ENCODE measurements at regions not wholly inside any gene's neighbourhood (a gene's known extent, or its start where the extent isn't known, plus 50 kb on each side); places are given as distances from the start of the nearest gene placed in this dataset.

DNA sequence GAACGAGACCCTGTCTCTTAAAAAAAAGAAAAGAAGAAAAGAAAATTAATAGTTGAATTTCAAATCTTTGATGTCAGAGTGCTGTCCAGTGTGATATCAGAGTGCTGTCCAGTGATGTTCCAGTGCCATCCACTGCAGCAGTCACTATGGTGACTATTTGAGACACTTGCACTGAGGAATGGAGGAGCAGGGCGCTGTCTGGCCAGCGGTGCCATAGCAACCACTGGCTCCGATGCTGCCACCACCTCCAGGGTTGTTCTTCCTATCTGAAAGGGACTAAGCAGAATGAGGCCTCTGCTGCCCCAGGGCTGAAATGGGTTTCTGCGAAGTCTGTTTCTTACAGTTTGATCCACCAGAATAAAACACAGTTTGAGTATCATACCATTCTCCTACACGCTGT lies 272.9 kb downstream of the NUAK1 start:
- Histone ChIP-seq H3K9me3 (no peaks in the 10 kb centered on the region), H3K27me3 (no peaks in the 10 kb centered on the region), H3K4me1 (no peaks in the 10 kb centered on the region), H3K27ac (no peak overlapping the region), H3K36me3 (no peaks in the 10 kb centered on the region), H3K4me3 (no peak overlapping the region)
- no peak for DNase-seq (ENCODE audit: extremely low spot score in 2 of 2)
- intact Hi-C loops (cut with DNase I) = no loop called here
- no peak for TF ChIP-seq POLR2AphosphoS5 (IDR thresholded peaks at IDR 0.05; ENCODE audit: insufficient read depth in 1 of 2, low read depth in 1 of 2)
- no peak for TF ChIP-seq POLR2A (IDR thresholded peaks at IDR 0.05)
- TF ChIP-seq, protein P1, sequence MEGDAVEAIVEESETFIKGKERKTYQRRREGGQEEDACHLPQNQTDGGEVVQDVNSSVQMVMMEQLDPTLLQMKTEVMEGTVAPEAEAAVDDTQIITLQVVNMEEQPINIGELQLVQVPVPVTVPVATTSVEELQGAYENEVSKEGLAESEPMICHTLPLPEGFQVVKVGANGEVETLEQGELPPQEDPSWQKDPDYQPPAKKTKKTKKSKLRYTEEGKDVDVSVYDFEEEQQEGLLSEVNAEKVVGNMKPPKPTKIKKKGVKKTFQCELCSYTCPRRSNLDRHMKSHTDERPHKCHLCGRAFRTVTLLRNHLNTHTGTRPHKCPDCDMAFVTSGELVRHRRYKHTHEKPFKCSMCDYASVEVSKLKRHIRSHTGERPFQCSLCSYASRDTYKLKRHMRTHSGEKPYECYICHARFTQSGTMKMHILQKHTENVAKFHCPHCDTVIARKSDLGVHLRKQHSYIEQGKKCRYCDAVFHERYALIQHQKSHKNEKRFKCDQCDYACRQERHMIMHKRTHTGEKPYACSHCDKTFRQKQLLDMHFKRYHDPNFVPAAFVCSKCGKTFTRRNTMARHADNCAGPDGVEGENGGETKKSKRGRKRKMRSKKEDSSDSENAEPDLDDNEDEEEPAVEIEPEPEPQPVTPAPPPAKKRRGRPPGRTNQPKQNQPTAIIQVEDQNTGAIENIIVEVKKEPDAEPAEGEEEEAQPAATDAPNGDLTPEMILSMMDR (IDR thresholded peaks at IDR 0.05) = no peak

DNA sequence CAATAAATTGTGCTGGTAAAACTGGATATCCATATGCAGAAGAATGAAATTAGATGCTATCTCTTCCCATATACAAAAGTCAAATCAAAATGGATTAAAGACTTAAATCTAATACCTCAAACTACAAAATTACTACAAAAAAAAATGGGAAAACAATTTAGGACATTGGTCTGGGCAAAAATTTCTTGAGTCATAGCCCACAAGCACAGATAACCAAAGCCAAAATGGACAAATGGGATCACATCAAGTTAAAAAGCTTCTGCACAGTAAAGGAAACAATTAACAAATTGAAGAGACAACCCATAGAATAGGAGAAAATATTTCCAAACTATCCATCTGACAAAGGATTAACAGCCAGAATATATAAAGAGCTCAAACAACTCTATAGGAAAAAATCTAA lies 264.6 kb downstream of the NUAK1 start:
- Histone ChIP-seq H3K4me1 (no peaks in the 10 kb centered on the region), H3K4me3 (no peak overlapping the region), H3K27me3 (no peaks in the 10 kb centered on the region), H3K27ac (no peak overlapping the region), H3K36me3 (no peaks in the 10 kb centered on the region), H3K9me3 (no peaks in the 10 kb centered on the region)
- TF ChIP-seq, protein P1 (IDR thresholded peaks at IDR 0.05) = no peak
- TF ChIP-seq POLR2AphosphoS5 (IDR thresholded peaks at IDR 0.05; ENCODE audit: insufficient read depth in 1 of 2, low read depth in 1 of 2) = no peak
- no peak for TF ChIP-seq POLR2A (IDR thresholded peaks at IDR 0.05)
- intact Hi-C loops (cut with DNase I) = no loop called here
- DNase-seq (ENCODE audit: extremely low spot score in 2 of 2) = no peak

DNA sequence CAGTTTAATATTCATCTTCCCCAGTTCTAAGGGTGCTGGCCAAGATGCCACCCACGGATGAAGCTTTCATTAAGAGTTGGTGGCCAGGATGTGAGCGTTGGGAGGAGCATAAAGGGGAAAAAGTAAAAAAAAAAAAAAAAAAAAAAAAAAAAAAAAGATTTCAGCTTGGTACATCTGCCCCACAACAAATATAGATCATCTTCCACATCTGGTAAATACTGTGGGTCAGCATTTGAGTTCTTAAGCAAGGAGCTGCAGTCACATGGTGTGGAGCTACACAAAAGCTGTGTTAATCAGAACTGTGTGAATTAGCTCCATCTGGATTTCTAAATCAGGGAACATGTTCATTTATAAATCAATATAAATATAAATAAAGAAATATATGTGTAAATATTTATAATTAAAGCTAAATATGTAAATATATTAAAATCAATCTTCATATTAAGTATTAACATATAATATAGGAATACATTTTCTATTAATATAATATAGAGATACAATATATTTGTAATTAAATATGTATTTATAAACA lies 262.3 kb downstream of the NUAK1 start:
- H3K4me3 ChIP-seq = no peak overlapping the region
- no peaks in the 10 kb centered on the region for H3K4me1 ChIP-seq
- no peaks in the 10 kb centered on the region for H3K9me3 ChIP-seq
- no peak for DNase-seq (ENCODE audit: extremely low spot score in 2 of 2)
- no peaks in the 10 kb centered on the region for H3K36me3 ChIP-seq
- no peak for TF ChIP-seq POLR2AphosphoS5 (IDR thresholded peaks at IDR 0.05; ENCODE audit: insufficient read depth in 1 of 2, low read depth in 1 of 2)
- TF ChIP-seq, protein P1 (IDR thresholded peaks at IDR 0.05) = no peak
- no peak for TF ChIP-seq POLR2A (IDR thresholded peaks at IDR 0.05)
- no peak overlapping the region for H3K27ac ChIP-seq
- H3K27me3 ChIP-seq = no peaks in the 10 kb centered on the region
- intact Hi-C loops (cut with DNase I) = no loop called here

DNA sequence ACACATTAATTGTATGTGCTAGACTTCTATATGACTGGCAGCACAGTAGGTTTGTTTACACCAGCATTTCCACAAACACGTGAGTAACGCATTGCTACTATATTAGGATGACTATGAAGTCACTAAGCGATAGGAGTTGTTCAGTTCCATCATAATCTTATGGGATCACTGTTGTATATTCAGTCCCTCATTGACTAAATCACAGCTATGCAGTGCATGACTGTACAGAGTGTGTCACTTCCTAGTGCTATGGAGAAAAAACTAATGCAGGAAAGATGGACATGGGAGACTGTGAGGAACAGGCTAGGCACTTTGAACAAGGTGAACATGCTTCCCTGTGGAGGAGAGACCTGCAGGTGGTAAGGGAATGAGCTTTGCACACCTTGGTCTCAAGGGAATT lies 259.8 kb downstream of the NUAK1 start:
- no peaks in the 10 kb centered on the region for H3K9me3 ChIP-seq
- H3K36me3 ChIP-seq = no peaks in the 10 kb centered on the region
- DNase-seq (ENCODE audit: extremely low spot score in 2 of 2) = no peak
- H3K27me3 ChIP-seq = no peaks in the 10 kb centered on the region
- intact Hi-C loops (cut with DNase I) = no loop called here
- peaks cover 5% of the 10 kb centered on the region for H3K4me1 ChIP-seq
- no peak overlapping the region for H3K4me3 ChIP-seq
- TF ChIP-seq POLR2AphosphoS5 (IDR thresholded peaks at IDR 0.05; ENCODE audit: insufficient read depth in 1 of 2, low read depth in 1 of 2) = no peak
- TF ChIP-seq, protein P1 (IDR thresholded peaks at IDR 0.05) = no peak
- no peak for TF ChIP-seq POLR2A (IDR thresholded peaks at IDR 0.05)
- no peak overlapping the region for H3K27ac ChIP-seq

DNA sequence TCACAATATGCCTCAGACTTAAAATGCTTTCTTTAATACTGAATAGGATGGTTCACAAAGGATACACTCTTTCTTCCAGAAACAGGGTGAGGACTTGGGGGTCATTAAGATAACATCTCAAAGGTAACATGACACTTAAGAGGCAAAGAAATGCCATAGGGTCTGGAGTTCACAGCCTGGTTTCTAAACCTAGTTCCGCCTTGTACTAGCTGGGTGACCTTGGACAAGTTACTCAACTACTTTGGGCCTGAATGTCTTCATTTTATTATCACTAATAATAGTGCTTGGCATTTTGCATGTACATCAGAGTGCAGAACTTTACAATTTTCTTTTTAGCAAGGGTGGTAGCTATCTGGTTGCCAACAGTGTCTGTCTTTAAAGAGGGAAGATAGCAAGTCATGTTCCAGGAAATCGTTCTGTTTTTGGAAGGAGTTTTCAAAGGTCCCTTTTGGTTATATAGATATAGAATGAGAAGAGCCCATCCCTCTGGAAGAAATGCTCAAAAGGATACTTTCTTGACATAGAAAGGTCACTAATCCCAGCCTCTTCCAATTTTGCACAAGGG lies 257.8 kb downstream of the NUAK1 start:
- intact Hi-C loops (cut with DNase I) = no loop called here
- Histone ChIP-seq H3K9me3 (no peaks in the 10 kb centered on the region), H3K4me1 (peaks cover 5% of the 10 kb centered on the region), H3K4me3 (no peak overlapping the region), H3K27me3 (no peaks in the 10 kb centered on the region), H3K36me3 (no peaks in the 10 kb centered on the region), H3K27ac (no peak overlapping the region)
- DNase-seq (ENCODE audit: extremely low spot score in 2 of 2) = no peak
- TF ChIP-seq POLR2A (IDR thresholded peaks at IDR 0.05) (no peak), POLR2AphosphoS5 (IDR thresholded peaks at IDR 0.05; ENCODE audit: insufficient read depth in 1 of 2, low read depth in 1 of 2) (no peak)
- TF ChIP-seq, protein P1 (IDR thresholded peaks at IDR 0.05) = no peak
